Heart right ventricle (tissue), 16 donors: ENCODE measurements at regions not wholly inside any gene's neighbourhood (a gene's known extent, or its start where the extent isn't known, plus 50 kb on each side); places are given as distances from the start of the nearest gene placed in this dataset.

Experiments used
- ATAC-seq, 8 donors: fragments of 200-7000 bp; cut with Tn5 transposase; one replicate each; pipeline ENCODE4 v1.9.1; 2020; ENCODE audit warnings: mild to moderate bottlenecking in 8 of 8, moderate library complexity in 8 of 8, moderate number of reproducible peaks in 1 of 8
- DNase-seq, 2 donors: peaks; one replicate each; pipeline ENCODE4 v3.0.0-alpha.2; 2020
- H3K27ac ChIP-seq, 10 donors: fragments of 200-600 bp; sonication (generic) in 2 of 10; one replicate each; pipeline versions ENCODE4 v1.5.0 to v1.8.0; 2020 to 2022; ENCODE audit warnings: mild to moderate bottlenecking in 3 of 10
- H3K27me3 ChIP-seq, 7 donors: fragments of 200-600 bp; one replicate each; pipeline ENCODE4 v1.8.0; 2021 to 2022; ENCODE audit warnings: mild to moderate bottlenecking in 2 of 7
- H3K36me3 ChIP-seq, 9 donors: fragments of 200-600 bp; sonication (generic) in 1 of 9; one replicate each; pipeline versions ENCODE4 v1.5.0 to v1.8.0; 2020 to 2022; ENCODE audit warnings: mild to moderate bottlenecking in 2 of 9
- H3K4me1 ChIP-seq, 9 donors: fragments of 200-600 bp; sonication (generic) in 1 of 9; one replicate each; pipeline versions ENCODE4 v1.5.0 to v1.8.0; 2020 to 2022; ENCODE audit warnings: mild to moderate bottlenecking in 4 of 9
- H3K4me3 ChIP-seq, 10 donors: fragments of 200-600 bp; sonication (generic) in 2 of 10; one replicate each; pipeline versions ENCODE4 v1.5.0 to v1.8.0; 2020 to 2022; ENCODE audit warnings: mild to moderate bottlenecking in 7 of 10, moderate library complexity in 2 of 10
- H3K9me3 ChIP-seq, 11 donors: fragments of 200-600 bp in 10 of 11; sonication (generic) in 2 of 11; one replicate each; pipeline versions ENCODE4 v1.5.0 to v1.8.0; 2013 to 2022; ENCODE audit warnings: mild to moderate bottlenecking in 2 of 11, control low read depth in 1 of 11, moderate library complexity in 1 of 11
- WGBS, 2 donors: extraction: QIAGEN DNeasy Blood & Tissue Kit; methylation state at CpG; one replicate each; pipeline ENCODE4 v1.1.7; 2013; ENCODE audit warnings: inconsistent platforms in 1 of 2; 5-methylcytosine and 5-hydroxymethylcytosine counted together
- intact Hi-C, 10 donors: fragments of 100-400 bp; cut with DNase I; formaldehyde crosslinking; loops; one replicate each; pipeline versions ENCODE4 v1.11.1 to v1.14.2; 2022
- TF ChIP-seq, protein P1 (sequence below), 9 donors: fragments of 200-600 bp; sonication (generic) in 2 of 9; IDR thresholded peaks; one replicate each; pipeline versions ENCODE4 v1.5.0 to v1.8.0; 2021 to 2022; ENCODE audit warnings: antibody characterized with exemption in 9 of 9, mild to moderate bottlenecking in 5 of 9, moderate library complexity in 1 of 9
- donor health status: Arrhythmogenic right ventricular cardiomyopathy.
- donor health status: ischemic (EF 13 %, LVEDD 7.1; RV severe dilation, severe dysfunction).
- donor health status: healthy with polysubstance abuse.
- donor health status: DM: no; HTN: yes; CAD: no.
- donor health status: DM: no; HTN: no; CAD: no.
- donor health status: ischemic (EF 25% LVEDD 6.9; RV normal size, moderate dysfunction).
- donor health status: ischemic (EF 25% LVEDD 5.7; RV mildly dilated, moderate dysfunction).
- donor health status: healthy.
- donor health status: DM: yes; HTN: yes; CAD: no.
- donor health status: Ischemic cardiomyopathy.
- donor health status: ischemic (EF 35%, LVEDD 5.7; RV mildly dilated, moderate dysfunction).
- donor health status: nonischemic (EF 11% LVEDD 7.7; RV severe dilation, severe dysfunction).
- donor health status: DM: yes; HTN: yes; CAD: no.
- donor health status: PGD.
- donor health status: ischemic (EF 29% LVEDD 5.4; RV normal size, mild dysfunction).
- donor health status: nonischemic (EF 23%, LVEDD 6.1; RV moderate dilation, normal function).

- Histone ChIP-seq H3K4me3 (no peak overlapping the region), H3K27ac (no peak overlapping the region), H3K27me3 (no peaks in the 10 kb centered on the region), H3K4me1 (peaks cover 0 to 15% (median 5%) of the 10 kb centered on the region in 9 donors), H3K36me3 (no peaks in the 10 kb centered on the region), H3K9me3 (peaks cover 0 to 28% (median 6%) of the 10 kb centered on the region in 11 donors)
- intact Hi-C loops = no loop called here
- no peak for DNase-seq
- ATAC-seq = no peak
- WGBS, 2 donors = 80 to 92% methylated on average over 8 of the region's 8 CpGs
- TF ChIP-seq, protein P1, sequence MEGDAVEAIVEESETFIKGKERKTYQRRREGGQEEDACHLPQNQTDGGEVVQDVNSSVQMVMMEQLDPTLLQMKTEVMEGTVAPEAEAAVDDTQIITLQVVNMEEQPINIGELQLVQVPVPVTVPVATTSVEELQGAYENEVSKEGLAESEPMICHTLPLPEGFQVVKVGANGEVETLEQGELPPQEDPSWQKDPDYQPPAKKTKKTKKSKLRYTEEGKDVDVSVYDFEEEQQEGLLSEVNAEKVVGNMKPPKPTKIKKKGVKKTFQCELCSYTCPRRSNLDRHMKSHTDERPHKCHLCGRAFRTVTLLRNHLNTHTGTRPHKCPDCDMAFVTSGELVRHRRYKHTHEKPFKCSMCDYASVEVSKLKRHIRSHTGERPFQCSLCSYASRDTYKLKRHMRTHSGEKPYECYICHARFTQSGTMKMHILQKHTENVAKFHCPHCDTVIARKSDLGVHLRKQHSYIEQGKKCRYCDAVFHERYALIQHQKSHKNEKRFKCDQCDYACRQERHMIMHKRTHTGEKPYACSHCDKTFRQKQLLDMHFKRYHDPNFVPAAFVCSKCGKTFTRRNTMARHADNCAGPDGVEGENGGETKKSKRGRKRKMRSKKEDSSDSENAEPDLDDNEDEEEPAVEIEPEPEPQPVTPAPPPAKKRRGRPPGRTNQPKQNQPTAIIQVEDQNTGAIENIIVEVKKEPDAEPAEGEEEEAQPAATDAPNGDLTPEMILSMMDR (IDR thresholded peaks at IDR 0.05) = no peak
These were observed 245.0 kb upstream of the ADAMTS9 start for GRCh38 chr3:64932666-64933342.

DNA sequence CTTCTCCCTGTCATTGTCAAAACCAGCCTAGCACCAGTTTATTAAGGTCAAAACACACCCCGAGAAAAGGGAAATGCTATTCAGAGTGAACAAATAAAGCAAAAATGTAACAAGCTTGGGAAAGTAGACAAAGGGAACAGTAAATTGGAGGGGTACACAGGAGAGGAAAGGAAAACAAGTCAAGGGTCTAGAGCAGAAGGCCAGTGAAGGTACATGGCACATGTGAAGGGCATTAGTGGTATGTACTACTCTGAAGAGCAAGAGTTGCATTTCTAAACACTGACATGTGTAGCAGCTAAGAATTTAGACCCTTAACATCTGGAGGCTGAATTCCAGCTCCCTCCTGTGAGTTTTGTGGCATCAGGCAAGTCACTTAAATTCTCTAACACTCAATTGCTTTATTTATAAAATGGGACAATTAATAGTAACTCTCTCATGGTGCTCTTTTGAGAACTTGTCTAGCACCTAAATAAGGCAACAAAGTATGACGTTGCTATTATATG lies 244.3 kb upstream of the ADAMTS9 start:
- Histone ChIP-seq H3K4me3 (no peak overlapping the region), H3K27ac (no peak overlapping the region), H3K36me3 (no peaks in the 10 kb centered on the region), H3K9me3 (peaks cover 0 to 28% (median 6%) of the 10 kb centered on the region in 11 donors), H3K27me3 (no peaks in the 10 kb centered on the region), H3K4me1 (peaks cover 0 to 15% (median 5%) of the 10 kb centered on the region in 9 donors)
- TF ChIP-seq, protein P1 (IDR thresholded peaks at IDR 0.05) = no peak
- intact Hi-C loops = no loop called here
- DNase-seq (no peak), ATAC-seq (no peak)
- WGBS, 2 donors = 87 to 92% methylated on average over 2 of the region's 2 CpGs

DNA sequence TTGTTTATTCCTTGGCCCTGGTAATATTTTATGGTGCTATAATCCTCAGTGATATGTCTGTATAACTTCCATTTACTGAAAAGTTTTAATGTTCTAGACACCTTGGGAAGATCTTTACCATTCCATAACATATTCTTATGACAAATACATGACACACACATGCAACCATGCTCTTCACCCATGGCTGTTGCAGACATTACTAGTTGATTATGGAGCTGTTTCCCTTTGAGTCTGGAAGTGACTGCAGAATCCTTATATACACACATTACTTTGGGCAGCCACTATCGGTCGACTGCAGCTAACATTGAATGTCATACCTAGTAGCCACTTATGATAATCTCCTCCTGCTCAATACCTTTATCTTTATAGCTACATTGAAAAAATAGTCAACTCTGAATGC lies 243.1 kb upstream of the ADAMTS9 start:
- Histone ChIP-seq H3K36me3 (no peaks in the 10 kb centered on the region), H3K27ac (no peak overlapping the region), H3K9me3 (peaks cover 0 to 28% (median 6%) of the 10 kb centered on the region in 11 donors), H3K4me1 (peaks cover 0 to 15% (median 1%) of the 10 kb centered on the region in 9 donors), H3K27me3 (no peaks in the 10 kb centered on the region), H3K4me3 (no peak overlapping the region)
- TF ChIP-seq, protein P1 (IDR thresholded peaks at IDR 0.05) = no peak
- intact Hi-C loops = no loop called here
- 63 to 90% methylated on average over 2 of the region's 2 CpGs for WGBS, 2 donors
- ATAC-seq = no peak
- DNase-seq = no peak

- H3K9me3 ChIP-seq = peaks cover 0 to 18% (median 6%) of the 10 kb centered on the region in 11 donors
- H3K4me3 ChIP-seq = no peak overlapping the region
- intact Hi-C loops = loop anchor here in 2 of 10 donors (10.0 kb wide), 1 partner anchor 236 kb away; no protein-coding TSS in a partner anchor
- H3K27ac ChIP-seq = peak overlapping the region in 5 of 10 donors; percentile 33 to 71 (median 52)
- DNase-seq (peak in 1 of 2 donors; percentile 24), ATAC-seq (peak; percentile 57 to 82 (median 76))
- H3K4me1 ChIP-seq = peaks cover 0 to 22% (median 6%) of the 10 kb centered on the region in 9 donors
- TF ChIP-seq, protein P1 (IDR thresholded peaks at IDR 0.05) = peak in 7 of 9 donors; percentile 10 to 47 (median 28)
- no peaks in the 10 kb centered on the region for H3K27me3 ChIP-seq
- WGBS, 2 donors = 65 to 76% methylated on average over 3 of the region's 3 CpGs
- H3K36me3 ChIP-seq = no peaks in the 10 kb centered on the region
These were observed 240.9 kb upstream of the ADAMTS9 start for GRCh38 chr3:64928683-64929082.
